NT2/D1 (cell line): ENCODE measurements at regions not wholly inside any gene's neighbourhood (a gene's known extent, or its start where the extent isn't known, plus 50 kb on each side); places are given as distances from the start of the nearest gene placed in this dataset.

Experiments
- SUZ12 ChIP-seq: IDR thresholded peaks from 2 replicates; pipeline ENCODE4 v1.6.1; 2011; ENCODE audit not compliant: insufficient read length, insufficient read depth; ENCODE audit errors: extremely low read depth
- YY1 ChIP-seq: IDR thresholded peaks from 2 replicates; pipeline ENCODE4 v1.6.1; 2011; ENCODE audit not compliant: insufficient read length, insufficient read depth
- ZNF274 ChIP-seq: IDR thresholded peaks from 2 replicates; pipeline ENCODE4 v1.6.1; 2011; ENCODE audit warnings: mild to moderate bottlenecking, low read depth, low read length

- TF ChIP-seq SUZ12 (no peak), YY1 (no peak), ZNF274 (no peak)
Observed at GRCh38 chr7:115582956-115583355, 447.6 kb downstream of the TFEC start.
